HCT116 (cell line): ENCODE measurements at regions not wholly inside any gene's neighbourhood (a gene's known extent, or its start where the extent isn't known, plus 50 kb on each side); places are given as distances from the start of the nearest gene placed in this dataset.

ENCODE experiments used
- CEBPB ChIP-seq: IDR thresholded peaks from 2 replicates; pipeline ENCODE4 v1.6.1; 2012; ENCODE audit warnings: low read depth
- EGR1 ChIP-seq: IDR thresholded peaks from 2 replicates; pipeline ENCODE4 v1.6.1; 2012; ENCODE audit warnings: low read depth
- EZH2 ChIP-seq: fragments of 200-600 bp; sonication (generic); IDR thresholded peaks from 2 replicates; pipeline ENCODE4 v1.6.1; 2017; ENCODE audit warnings: antibody characterized with exemption, mixed run types
- EZH2phosphoT487 ChIP-seq: fragments of 200-600 bp; IDR thresholded peaks from 2 replicates; pipeline ENCODE4 v1.6.1; 2018; ENCODE audit warnings: antibody characterized with exemption, borderline replicate concordance
- JUND ChIP-seq: IDR thresholded peaks from 2 replicates; pipeline ENCODE4 v1.6.1; 2012
- POLR2A ChIP-seq: IDR thresholded peaks from 2 replicates; pipeline ENCODE4 v1.7.0; 2011; ENCODE audit warnings: borderline replicate concordance; ENCODE audit not compliant: insufficient read depth, insufficient read length; ENCODE audit errors: extremely low read depth
- RAD21 ChIP-seq: IDR thresholded peaks from 2 replicates; pipeline ENCODE4 v1.6.1; 2012; ENCODE audit warnings: low read depth, mild to moderate bottlenecking
- SP1 ChIP-seq: IDR thresholded peaks from 2 replicates; pipeline ENCODE4 v1.6.1; 2012; ENCODE audit warnings: low read depth
- SRF ChIP-seq: IDR thresholded peaks from 2 replicates; pipeline ENCODE4 v1.6.1; 2012; ENCODE audit warnings: low read depth
- TF ChIP-seq, protein P1 (sequence below), 3 experiments: fragments of 200-600 bp in 1 of 3; sonication (generic) in 1 of 3; IDR thresholded peaks in 2 of 3; conservative IDR thresholded peaks in 1 of 3; 2 replicates each; pipeline ENCODE4 v1.5.1; 2012 to 2017; ENCODE audit warnings: low read depth in 2 of 3, low read length in 2 of 3, antibody characterized with exemption in 1 of 3, borderline replicate concordance in 1 of 3, control low read depth in 1 of 3, mild to moderate bottlenecking in 1 of 3, mixed read lengths in 1 of 3, mixed run types in 1 of 3, moderate library complexity in 1 of 3; ENCODE audit not compliant: insufficient read depth in 1 of 3
- TF ChIP-seq, protein P2 (sequence below): IDR thresholded peaks from 2 replicates; pipeline ENCODE4 v1.6.1; 2012; ENCODE audit warnings: low read depth
- TF ChIP-seq, protein P3 (sequence below): IDR thresholded peaks from 2 replicates; pipeline ENCODE4 v1.6.1; 2011; ENCODE audit warnings: mild to moderate bottlenecking, low read length, moderate library complexity; ENCODE audit not compliant: insufficient replicate concordance; ENCODE audit errors: extremely low read depth
- TF ChIP-seq, protein P4 (sequence below): IDR thresholded peaks from 2 replicates; pipeline ENCODE4 v1.6.1; 2012

DNA sequence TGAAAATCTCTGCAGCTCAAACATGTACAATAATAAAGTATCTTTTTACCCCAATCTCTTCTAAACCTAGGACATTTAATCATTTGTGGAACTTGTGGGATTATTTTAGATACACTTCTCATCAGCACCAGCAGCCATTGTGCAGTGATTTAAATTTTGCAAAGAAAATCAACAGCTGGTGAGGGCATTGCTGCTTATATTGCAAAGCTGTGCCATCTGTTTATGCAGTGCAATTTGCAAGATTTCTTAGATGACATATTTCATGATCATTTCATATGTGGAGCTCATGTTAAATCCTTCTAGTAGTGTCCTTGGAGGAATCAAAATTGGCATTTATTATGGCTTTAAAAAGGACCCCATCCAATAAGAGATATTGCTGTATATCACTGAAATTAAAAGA, 320.7 kb downstream of the BTG1 start:
- TF ChIP-seq EGR1 (no peak), POLR2A (no peak), CEBPB (no peak), JUND (no peak), SRF (no peak), SP1 (no peak), RAD21 (no peak), EZH2 (no peak), EZH2phosphoT487 (no peak)
- TF ChIP-seq, protein P1, sequence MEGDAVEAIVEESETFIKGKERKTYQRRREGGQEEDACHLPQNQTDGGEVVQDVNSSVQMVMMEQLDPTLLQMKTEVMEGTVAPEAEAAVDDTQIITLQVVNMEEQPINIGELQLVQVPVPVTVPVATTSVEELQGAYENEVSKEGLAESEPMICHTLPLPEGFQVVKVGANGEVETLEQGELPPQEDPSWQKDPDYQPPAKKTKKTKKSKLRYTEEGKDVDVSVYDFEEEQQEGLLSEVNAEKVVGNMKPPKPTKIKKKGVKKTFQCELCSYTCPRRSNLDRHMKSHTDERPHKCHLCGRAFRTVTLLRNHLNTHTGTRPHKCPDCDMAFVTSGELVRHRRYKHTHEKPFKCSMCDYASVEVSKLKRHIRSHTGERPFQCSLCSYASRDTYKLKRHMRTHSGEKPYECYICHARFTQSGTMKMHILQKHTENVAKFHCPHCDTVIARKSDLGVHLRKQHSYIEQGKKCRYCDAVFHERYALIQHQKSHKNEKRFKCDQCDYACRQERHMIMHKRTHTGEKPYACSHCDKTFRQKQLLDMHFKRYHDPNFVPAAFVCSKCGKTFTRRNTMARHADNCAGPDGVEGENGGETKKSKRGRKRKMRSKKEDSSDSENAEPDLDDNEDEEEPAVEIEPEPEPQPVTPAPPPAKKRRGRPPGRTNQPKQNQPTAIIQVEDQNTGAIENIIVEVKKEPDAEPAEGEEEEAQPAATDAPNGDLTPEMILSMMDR (IDR thresholded peaks at IDR 0.05 in 2 of 3, conservative IDR thresholded peaks at IDR 0.05 in 1 of 3; ENCODE audit: borderline replicate concordance in 1 of 3, insufficient read depth in 1 of 3, low read depth in 2 of 3, low read length in 2 of 3): no peak
- TF ChIP-seq, protein P2, sequence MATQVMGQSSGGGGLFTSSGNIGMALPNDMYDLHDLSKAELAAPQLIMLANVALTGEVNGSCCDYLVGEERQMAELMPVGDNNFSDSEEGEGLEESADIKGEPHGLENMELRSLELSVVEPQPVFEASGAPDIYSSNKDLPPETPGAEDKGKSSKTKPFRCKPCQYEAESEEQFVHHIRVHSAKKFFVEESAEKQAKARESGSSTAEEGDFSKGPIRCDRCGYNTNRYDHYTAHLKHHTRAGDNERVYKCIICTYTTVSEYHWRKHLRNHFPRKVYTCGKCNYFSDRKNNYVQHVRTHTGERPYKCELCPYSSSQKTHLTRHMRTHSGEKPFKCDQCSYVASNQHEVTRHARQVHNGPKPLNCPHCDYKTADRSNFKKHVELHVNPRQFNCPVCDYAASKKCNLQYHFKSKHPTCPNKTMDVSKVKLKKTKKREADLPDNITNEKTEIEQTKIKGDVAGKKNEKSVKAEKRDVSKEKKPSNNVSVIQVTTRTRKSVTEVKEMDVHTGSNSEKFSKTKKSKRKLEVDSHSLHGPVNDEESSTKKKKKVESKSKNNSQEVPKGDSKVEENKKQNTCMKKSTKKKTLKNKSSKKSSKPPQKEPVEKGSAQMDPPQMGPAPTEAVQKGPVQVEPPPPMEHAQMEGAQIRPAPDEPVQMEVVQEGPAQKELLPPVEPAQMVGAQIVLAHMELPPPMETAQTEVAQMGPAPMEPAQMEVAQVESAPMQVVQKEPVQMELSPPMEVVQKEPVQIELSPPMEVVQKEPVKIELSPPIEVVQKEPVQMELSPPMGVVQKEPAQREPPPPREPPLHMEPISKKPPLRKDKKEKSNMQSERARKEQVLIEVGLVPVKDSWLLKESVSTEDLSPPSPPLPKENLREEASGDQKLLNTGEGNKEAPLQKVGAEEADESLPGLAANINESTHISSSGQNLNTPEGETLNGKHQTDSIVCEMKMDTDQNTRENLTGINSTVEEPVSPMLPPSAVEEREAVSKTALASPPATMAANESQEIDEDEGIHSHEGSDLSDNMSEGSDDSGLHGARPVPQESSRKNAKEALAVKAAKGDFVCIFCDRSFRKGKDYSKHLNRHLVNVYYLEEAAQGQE: no peak
- TF ChIP-seq, protein P3, sequence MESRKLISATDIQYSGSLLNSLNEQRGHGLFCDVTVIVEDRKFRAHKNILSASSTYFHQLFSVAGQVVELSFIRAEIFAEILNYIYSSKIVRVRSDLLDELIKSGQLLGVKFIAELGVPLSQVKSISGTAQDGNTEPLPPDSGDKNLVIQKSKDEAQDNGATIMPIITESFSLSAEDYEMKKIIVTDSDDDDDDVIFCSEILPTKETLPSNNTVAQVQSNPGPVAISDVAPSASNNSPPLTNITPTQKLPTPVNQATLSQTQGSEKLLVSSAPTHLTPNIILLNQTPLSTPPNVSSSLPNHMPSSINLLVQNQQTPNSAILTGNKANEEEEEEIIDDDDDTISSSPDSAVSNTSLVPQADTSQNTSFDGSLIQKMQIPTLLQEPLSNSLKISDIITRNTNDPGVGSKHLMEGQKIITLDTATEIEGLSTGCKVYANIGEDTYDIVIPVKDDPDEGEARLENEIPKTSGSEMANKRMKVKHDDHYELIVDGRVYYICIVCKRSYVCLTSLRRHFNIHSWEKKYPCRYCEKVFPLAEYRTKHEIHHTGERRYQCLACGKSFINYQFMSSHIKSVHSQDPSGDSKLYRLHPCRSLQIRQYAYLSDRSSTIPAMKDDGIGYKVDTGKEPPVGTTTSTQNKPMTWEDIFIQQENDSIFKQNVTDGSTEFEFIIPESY: no peak
- TF ChIP-seq, protein P4, sequence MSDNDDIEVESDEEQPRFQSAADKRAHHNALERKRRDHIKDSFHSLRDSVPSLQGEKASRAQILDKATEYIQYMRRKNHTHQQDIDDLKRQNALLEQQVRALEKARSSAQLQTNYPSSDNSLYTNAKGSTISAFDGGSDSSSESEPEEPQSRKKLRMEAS: no peak
